ENCODE measurements at regions not wholly inside any gene's neighbourhood (a gene's known extent, or its start where the extent isn't known, plus 50 kb on each side); places are given as distances from the start of the nearest gene placed in this dataset.

GRCh38 chr21:25370311-25370744 lies 237.0 kb downstream of the MRPL39 start:
- no peak overlapping the region for H3K9ac ChIP-seq (ENCODE audit: low read depth in 1 of 2, low read length in 2 of 2)
- no peak overlapping the region for H3K27ac ChIP-seq (ENCODE audit: low read depth in 1 of 2, low read length in 2 of 2)
- no peaks in the 10 kb centered on the region for H3K4me1 ChIP-seq (ENCODE audit: control insufficient read depth in 4 of 4, insufficient read depth in 4 of 4, low read length in 3 of 4)
- H3K4me3 ChIP-seq (ENCODE audit: low read depth in 1 of 3, low read length in 3 of 3): no peak overlapping the region
- WGBS: 75% methylated on average over 6 of the region's 6 CpGs
- no peaks in the 10 kb centered on the region for H3K36me3 ChIP-seq (ENCODE audit: control insufficient read depth in 4 of 4, insufficient read depth in 3 of 4, low read depth in 1 of 4, low read length in 3 of 4)
- TF ChIP-seq FOXA1 (IDR thresholded peaks at IDR 0.05) (no peak), NR2F2 (IDR thresholded peaks at IDR 0.05) (no peak), EGR1 (IDR thresholded peaks at IDR 0.05; ENCODE audit: low read depth in 2 of 2) (no peak), RAD21 (IDR thresholded peaks at IDR 0.05) (no peak), JUND (IDR thresholded peaks at IDR 0.05) (no peak), REST (IDR thresholded peaks at IDR 0.05) (no peak), ZBTB33 (IDR thresholded peaks at IDR 0.05) (no peak), FOXA2 (IDR thresholded peaks at IDR 0.05) (no peak), CTCF (IDR thresholded peaks at IDR 0.05; ENCODE audit: low read depth, low read length, missing input control) (no peak)
- no peaks in the 10 kb centered on the region for H3K27me3 ChIP-seq (ENCODE audit: control insufficient read depth in 4 of 4, insufficient read depth in 4 of 4, low read length in 3 of 4)
- no peaks in the 10 kb centered on the region for H3K9me3 ChIP-seq (ENCODE audit: control insufficient read depth in 4 of 4, low read length in 3 of 4)
- DNase-seq (ENCODE audit: low spot score): no peak

- Histone ChIP-seq H3K27me3 (ENCODE audit: control insufficient read depth in 4 of 4, insufficient read depth in 4 of 4, low read length in 3 of 4) (no peaks in the 10 kb centered on the region), H3K4me3 (ENCODE audit: low read depth in 1 of 3, low read length in 3 of 3) (no peak overlapping the region), H3K9ac (ENCODE audit: low read depth in 1 of 2, low read length in 2 of 2) (no peak overlapping the region), H3K36me3 (ENCODE audit: control insufficient read depth in 4 of 4, insufficient read depth in 3 of 4, low read depth in 1 of 4, low read length in 3 of 4) (no peaks in the 10 kb centered on the region), H3K9me3 (ENCODE audit: control insufficient read depth in 4 of 4, low read length in 3 of 4) (no peaks in the 10 kb centered on the region), H3K27ac (ENCODE audit: low read depth in 1 of 2, low read length in 2 of 2) (no peak overlapping the region), H3K4me1 (ENCODE audit: control insufficient read depth in 4 of 4, insufficient read depth in 4 of 4, low read length in 3 of 4) (no peaks in the 10 kb centered on the region)
- WGBS: 62% methylated on average over 4 of the region's 4 CpGs
- no peak for DNase-seq (ENCODE audit: low spot score)
- no peak for TF ChIP-seq CTCF (IDR thresholded peaks at IDR 0.05; ENCODE audit: low read depth, low read length, missing input control)
- no peak for TF ChIP-seq REST (IDR thresholded peaks at IDR 0.05)
- TF ChIP-seq HNF4A (conservative IDR thresholded peaks at IDR 0.05): no peak
- no peak for TF ChIP-seq ATF3 (IDR thresholded peaks at IDR 0.05)
- no peak for TF ChIP-seq RXRA (IDR thresholded peaks at IDR 0.05)
- no peak for TF ChIP-seq JUND (IDR thresholded peaks at IDR 0.05)
- TF ChIP-seq SP1 (IDR thresholded peaks at IDR 0.05): no peak
- no peak for TF ChIP-seq NR2F2 (IDR thresholded peaks at IDR 0.05)
- TF ChIP-seq FOXA2 (IDR thresholded peaks at IDR 0.05): no peak
- no peak for TF ChIP-seq ZBTB33 (IDR thresholded peaks at IDR 0.05)
Measured at GRCh38 chr21:25369524-25370300, 237.6 kb downstream of the MRPL39 start.
